ENCODE measurements at regions not wholly inside any gene's neighbourhood (a gene's known extent, or its start where the extent isn't known, plus 50 kb on each side); places are given as distances from the start of the nearest gene placed in this dataset.

- TF ChIP-seq RAD21 (IDR thresholded peaks at IDR 0.05; ENCODE audit: low read depth) (peak; percentile 58; the same call in 1 of the 2 replicates), EP300 (IDR thresholded peaks at IDR 0.05; ENCODE audit: borderline replicate concordance) (no peak)
Observed at GRCh38 chr1:80218112-80218511, 1211.6 kb upstream of the ADGRL4 start.

- TF ChIP-seq RAD21 (IDR thresholded peaks at IDR 0.05; ENCODE audit: low read depth) (peak; percentile 77), YY1 (IDR thresholded peaks at IDR 0.05; ENCODE audit: low read depth) (no peak)
Observed at GRCh38 chr1:80217377-80217986, 1211.0 kb upstream of the ADGRL4 start.

- TF ChIP-seq NFIC (IDR thresholded peaks at IDR 0.05) (no peak), TAF1 (IDR thresholded peaks at IDR 0.05; ENCODE audit: low read depth) (no peak), CREB1 (IDR thresholded peaks at IDR 0.05; ENCODE audit: low read depth) (no peak), YY1 (IDR thresholded peaks at IDR 0.05; ENCODE audit: low read depth) (no peak), CEBPB (IDR thresholded peaks at IDR 0.05) (no peak), FOXM1 (IDR thresholded peaks at IDR 0.05; ENCODE audit: borderline replicate concordance, low read depth) (no peak), TCF12 (IDR thresholded peaks at IDR 0.05; ENCODE audit: low read depth) (no peak), ZBTB7A (IDR thresholded peaks at IDR 0.05; ENCODE audit: low read depth) (no peak), EGR1 (IDR thresholded peaks at IDR 0.05) (no peak), TEAD4 (IDR thresholded peaks at IDR 0.05) (no peak), EP300 (IDR thresholded peaks at IDR 0.05; ENCODE audit: borderline replicate concordance) (no peak)
- TF ChIP-seq, protein P1, sequence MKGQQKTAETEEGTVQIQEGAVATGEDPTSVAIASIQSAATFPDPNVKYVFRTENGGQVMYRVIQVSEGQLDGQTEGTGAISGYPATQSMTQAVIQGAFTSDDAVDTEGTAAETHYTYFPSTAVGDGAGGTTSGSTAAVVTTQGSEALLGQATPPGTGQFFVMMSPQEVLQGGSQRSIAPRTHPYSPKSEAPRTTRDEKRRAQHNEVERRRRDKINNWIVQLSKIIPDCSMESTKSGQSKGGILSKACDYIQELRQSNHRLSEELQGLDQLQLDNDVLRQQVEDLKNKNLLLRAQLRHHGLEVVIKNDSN (IDR thresholded peaks at IDR 0.05) = no peak
- TF ChIP-seq, protein P2, sequence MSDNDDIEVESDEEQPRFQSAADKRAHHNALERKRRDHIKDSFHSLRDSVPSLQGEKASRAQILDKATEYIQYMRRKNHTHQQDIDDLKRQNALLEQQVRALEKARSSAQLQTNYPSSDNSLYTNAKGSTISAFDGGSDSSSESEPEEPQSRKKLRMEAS (IDR thresholded peaks at IDR 0.05) = no peak
Observed at GRCh38 chr1:80214888-80215540, 1208.5 kb upstream of the ADGRL4 start.

DNA sequence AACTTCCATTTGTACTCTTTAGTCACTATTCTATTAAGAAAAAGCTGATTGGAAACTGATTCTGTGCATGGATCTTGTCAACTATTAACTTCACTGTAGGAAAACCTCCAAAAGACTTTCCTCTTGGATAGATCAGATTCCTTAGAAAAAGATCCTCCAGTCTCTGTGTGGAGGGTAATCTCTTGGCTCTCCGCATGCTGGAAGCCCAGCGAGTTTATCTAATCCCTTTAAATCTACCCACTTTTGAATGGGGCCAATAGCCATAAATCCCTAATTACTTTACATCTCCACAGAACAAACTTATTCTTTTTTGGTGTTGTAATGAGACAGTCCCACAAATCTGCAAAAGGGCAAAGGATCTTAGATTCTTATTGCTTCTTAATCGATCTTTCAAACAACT is 1206.4 kb upstream of the ADGRL4 start:
- TF ChIP-seq TAF1 (IDR thresholded peaks at IDR 0.05; ENCODE audit: low read depth) (no peak), TEAD4 (IDR thresholded peaks at IDR 0.05) (no peak), YY1 (IDR thresholded peaks at IDR 0.05; ENCODE audit: low read depth) (no peak), ZBTB7A (IDR thresholded peaks at IDR 0.05; ENCODE audit: low read depth) (no peak)
- TF ChIP-seq, protein P2 (IDR thresholded peaks at IDR 0.05) = no peak

- TF ChIP-seq ZBTB7A (IDR thresholded peaks at IDR 0.05; ENCODE audit: low read depth) (no peak), FOXM1 (IDR thresholded peaks at IDR 0.05; ENCODE audit: borderline replicate concordance, low read depth) (no peak), EGR1 (IDR thresholded peaks at IDR 0.05) (no peak), EP300 (IDR thresholded peaks at IDR 0.05; ENCODE audit: borderline replicate concordance) (no peak), RAD21 (IDR thresholded peaks at IDR 0.05; ENCODE audit: low read depth) (no peak), TCF12 (IDR thresholded peaks at IDR 0.05; ENCODE audit: low read depth) (no peak), TAF1 (IDR thresholded peaks at IDR 0.05; ENCODE audit: low read depth) (no peak), CEBPB (IDR thresholded peaks at IDR 0.05) (no peak), YY1 (IDR thresholded peaks at IDR 0.05; ENCODE audit: low read depth) (no peak), CREB1 (IDR thresholded peaks at IDR 0.05; ENCODE audit: low read depth) (no peak), NFIC (IDR thresholded peaks at IDR 0.05) (no peak), TEAD4 (IDR thresholded peaks at IDR 0.05) (no peak)
- TF ChIP-seq, protein P2 (IDR thresholded peaks at IDR 0.05) = no peak
- TF ChIP-seq, protein P3, sequence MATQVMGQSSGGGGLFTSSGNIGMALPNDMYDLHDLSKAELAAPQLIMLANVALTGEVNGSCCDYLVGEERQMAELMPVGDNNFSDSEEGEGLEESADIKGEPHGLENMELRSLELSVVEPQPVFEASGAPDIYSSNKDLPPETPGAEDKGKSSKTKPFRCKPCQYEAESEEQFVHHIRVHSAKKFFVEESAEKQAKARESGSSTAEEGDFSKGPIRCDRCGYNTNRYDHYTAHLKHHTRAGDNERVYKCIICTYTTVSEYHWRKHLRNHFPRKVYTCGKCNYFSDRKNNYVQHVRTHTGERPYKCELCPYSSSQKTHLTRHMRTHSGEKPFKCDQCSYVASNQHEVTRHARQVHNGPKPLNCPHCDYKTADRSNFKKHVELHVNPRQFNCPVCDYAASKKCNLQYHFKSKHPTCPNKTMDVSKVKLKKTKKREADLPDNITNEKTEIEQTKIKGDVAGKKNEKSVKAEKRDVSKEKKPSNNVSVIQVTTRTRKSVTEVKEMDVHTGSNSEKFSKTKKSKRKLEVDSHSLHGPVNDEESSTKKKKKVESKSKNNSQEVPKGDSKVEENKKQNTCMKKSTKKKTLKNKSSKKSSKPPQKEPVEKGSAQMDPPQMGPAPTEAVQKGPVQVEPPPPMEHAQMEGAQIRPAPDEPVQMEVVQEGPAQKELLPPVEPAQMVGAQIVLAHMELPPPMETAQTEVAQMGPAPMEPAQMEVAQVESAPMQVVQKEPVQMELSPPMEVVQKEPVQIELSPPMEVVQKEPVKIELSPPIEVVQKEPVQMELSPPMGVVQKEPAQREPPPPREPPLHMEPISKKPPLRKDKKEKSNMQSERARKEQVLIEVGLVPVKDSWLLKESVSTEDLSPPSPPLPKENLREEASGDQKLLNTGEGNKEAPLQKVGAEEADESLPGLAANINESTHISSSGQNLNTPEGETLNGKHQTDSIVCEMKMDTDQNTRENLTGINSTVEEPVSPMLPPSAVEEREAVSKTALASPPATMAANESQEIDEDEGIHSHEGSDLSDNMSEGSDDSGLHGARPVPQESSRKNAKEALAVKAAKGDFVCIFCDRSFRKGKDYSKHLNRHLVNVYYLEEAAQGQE (IDR thresholded peaks at IDR 0.05; ENCODE audit: low read depth) = no peak
- TF ChIP-seq, protein P1 (IDR thresholded peaks at IDR 0.05) = no peak
Observed at GRCh38 chr1:80211691-80212380, 1205.3 kb upstream of the ADGRL4 start.

DNA sequence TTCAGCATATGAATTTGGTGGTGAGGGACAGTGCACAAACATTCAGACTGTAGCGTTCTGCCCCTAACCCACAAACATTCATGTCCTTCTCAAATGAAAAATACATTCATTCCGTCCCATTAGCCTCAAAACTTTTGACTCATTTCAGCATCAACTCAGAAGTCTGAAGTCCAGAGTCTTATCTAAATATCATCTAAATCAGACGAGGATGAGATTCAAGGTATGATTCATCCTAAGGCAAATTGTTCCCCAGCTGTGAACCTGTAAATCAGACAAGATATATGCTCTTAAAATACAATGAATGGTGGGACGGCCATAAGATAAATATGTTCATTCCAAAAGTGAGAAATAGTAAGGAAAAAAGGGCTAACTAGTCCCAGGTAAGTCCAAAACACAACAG is 1195.6 kb upstream of the ADGRL4 start:
- TF ChIP-seq, protein P2 (IDR thresholded peaks at IDR 0.05) = no peak
- TF ChIP-seq NFIC (IDR thresholded peaks at IDR 0.05) (no peak), CEBPB (IDR thresholded peaks at IDR 0.05) (no peak), EP300 (IDR thresholded peaks at IDR 0.05; ENCODE audit: borderline replicate concordance) (no peak), RAD21 (IDR thresholded peaks at IDR 0.05; ENCODE audit: low read depth) (no peak)
- TF ChIP-seq, protein P1 (IDR thresholded peaks at IDR 0.05) = no peak
